ENCODE measurements at regions not wholly inside any gene's neighbourhood (a gene's known extent, or its start where the extent isn't known, plus 50 kb on each side); places are given as distances from the start of the nearest gene placed in this dataset.

DNA sequence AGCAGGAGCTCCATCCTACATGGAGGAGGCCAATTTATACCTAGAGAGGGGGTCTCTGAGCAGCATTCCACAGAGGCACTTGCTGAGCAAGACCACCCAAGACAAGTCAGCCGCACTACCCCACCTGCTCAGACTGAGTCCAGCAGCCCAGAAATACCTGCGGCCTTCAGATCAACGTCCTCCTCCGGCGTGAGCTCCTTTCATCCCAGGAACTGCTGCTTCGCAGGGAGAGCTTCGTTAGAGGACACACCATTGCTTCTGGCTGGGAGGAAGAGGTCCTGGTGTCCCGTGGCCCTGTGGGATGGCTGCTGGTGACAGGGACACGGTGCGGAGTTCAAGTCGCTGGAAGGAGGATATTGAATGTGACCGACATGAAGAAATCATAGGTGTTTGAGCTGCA lies 216.9 kb upstream of the PPP2R2D start:
- DNase-seq (ENCODE audit: low spot score) (no peak), ATAC-seq (ENCODE audit: insufficient number of reproducible peaks, low FRiP score, low read depth) (no peak)
- Histone ChIP-seq H3K27me3 (replicated peaks; ENCODE audit: insufficient read depth) (no peaks in the 10 kb centered on the region), H3K4me1 (ENCODE audit: control insufficient read depth in 1 of 2, low read depth in 2 of 2) (no peaks in the 10 kb centered on the region), H3K9me3 (no peaks in the 10 kb centered on the region), H3K36me3 (no peaks in the 10 kb centered on the region), H3K4me3 (no peak overlapping the region), H3K27ac (no peak overlapping the region)
- TF ChIP-seq, protein P1, sequence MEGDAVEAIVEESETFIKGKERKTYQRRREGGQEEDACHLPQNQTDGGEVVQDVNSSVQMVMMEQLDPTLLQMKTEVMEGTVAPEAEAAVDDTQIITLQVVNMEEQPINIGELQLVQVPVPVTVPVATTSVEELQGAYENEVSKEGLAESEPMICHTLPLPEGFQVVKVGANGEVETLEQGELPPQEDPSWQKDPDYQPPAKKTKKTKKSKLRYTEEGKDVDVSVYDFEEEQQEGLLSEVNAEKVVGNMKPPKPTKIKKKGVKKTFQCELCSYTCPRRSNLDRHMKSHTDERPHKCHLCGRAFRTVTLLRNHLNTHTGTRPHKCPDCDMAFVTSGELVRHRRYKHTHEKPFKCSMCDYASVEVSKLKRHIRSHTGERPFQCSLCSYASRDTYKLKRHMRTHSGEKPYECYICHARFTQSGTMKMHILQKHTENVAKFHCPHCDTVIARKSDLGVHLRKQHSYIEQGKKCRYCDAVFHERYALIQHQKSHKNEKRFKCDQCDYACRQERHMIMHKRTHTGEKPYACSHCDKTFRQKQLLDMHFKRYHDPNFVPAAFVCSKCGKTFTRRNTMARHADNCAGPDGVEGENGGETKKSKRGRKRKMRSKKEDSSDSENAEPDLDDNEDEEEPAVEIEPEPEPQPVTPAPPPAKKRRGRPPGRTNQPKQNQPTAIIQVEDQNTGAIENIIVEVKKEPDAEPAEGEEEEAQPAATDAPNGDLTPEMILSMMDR (IDR thresholded peaks at IDR 0.05): no peak

DNA sequence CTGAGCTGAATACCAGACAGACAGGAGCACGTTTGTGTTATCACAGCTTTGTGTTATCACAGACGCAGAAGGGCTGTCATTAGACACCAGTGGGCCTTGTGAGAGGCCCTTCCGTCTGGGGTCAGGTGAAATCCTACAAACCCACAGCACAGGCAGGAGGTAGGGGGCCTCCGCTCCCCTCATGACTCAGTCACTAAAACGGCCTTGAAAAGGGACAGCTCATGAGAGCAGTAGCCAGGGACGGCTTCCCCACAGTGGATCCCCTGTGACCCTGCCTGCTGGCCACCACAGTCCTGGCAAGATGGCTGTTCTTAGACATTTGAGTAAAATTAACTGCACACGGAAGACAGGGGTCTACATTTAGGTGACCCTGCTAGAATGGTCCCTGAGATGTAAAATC lies 215.8 kb upstream of the PPP2R2D start:
- H3K36me3 ChIP-seq: no peaks in the 10 kb centered on the region
- TF ChIP-seq, protein P1 (IDR thresholded peaks at IDR 0.05): no peak
- H3K4me1 ChIP-seq (ENCODE audit: control insufficient read depth in 1 of 2, low read depth in 2 of 2): no peaks in the 10 kb centered on the region
- H3K4me3 ChIP-seq: no peak overlapping the region
- H3K9me3 ChIP-seq: no peaks in the 10 kb centered on the region
- ATAC-seq (ENCODE audit: insufficient number of reproducible peaks, low FRiP score, low read depth) (no peak), DNase-seq (ENCODE audit: low spot score) (no peak)
- H3K27ac ChIP-seq: no peak overlapping the region
- H3K27me3 ChIP-seq (replicated peaks; ENCODE audit: insufficient read depth): no peaks in the 10 kb centered on the region

DNA sequence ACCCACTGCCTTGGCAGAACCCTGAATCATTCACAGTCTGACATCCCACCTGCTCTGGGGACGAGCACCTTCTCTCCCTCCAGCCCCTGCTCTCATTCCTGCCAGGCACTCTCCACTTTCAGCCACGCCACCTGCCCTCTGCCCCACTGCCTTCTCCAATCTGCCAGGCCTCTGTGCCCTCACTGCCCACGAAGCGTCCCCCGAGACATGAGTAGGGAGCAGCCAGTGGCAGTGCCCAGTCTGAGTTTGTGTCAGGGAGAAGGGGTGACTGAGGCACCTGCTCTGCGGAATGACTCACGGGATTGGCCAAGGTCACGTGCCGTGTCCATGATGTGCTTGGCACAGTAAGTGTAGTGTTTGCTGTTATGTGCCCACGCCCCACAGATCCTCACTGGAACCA lies 215.2 kb upstream of the PPP2R2D start:
- no peak overlapping the region for H3K27ac ChIP-seq
- no peaks in the 10 kb centered on the region for H3K36me3 ChIP-seq
- TF ChIP-seq, protein P1 (IDR thresholded peaks at IDR 0.05): no peak
- ATAC-seq (ENCODE audit: insufficient number of reproducible peaks, low FRiP score, low read depth): no peak
- no peak for DNase-seq (ENCODE audit: low spot score)
- no peaks in the 10 kb centered on the region for H3K4me1 ChIP-seq (ENCODE audit: control insufficient read depth in 1 of 2, low read depth in 2 of 2)
- H3K27me3 ChIP-seq (replicated peaks; ENCODE audit: insufficient read depth): no peaks in the 10 kb centered on the region
- H3K9me3 ChIP-seq: no peaks in the 10 kb centered on the region
- no peak overlapping the region for H3K4me3 ChIP-seq

DNA sequence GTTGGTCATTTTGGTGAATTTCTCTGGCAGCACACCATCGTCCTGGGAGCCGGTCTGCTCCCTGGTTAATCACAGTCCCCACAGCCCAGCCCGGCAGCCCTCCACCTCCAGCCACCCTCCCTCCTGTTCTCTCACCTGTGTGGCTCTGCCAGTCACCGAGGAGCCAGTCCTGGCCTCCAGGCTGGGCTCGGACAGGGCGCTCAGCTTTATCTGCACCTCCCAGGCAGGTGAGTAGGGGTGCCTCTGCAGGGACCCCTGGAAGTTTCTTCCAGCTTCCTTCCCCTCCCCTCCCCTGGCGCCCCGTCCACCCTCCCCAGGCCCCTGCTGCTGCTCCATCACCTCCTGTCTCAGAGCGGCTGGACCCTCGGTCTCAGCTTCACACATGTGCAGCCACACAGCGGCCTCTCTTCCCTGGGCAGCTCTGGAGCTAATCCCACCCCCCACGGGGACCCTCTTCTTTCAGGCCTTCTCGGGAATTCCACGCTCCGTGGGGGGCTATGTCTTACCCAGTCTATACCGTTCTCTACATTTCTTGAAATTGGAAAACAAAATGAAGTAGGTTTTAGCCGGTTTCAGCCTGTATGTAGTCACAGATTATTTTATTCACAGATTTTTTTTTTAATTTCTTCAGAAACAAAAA lies 213.9 kb upstream of the PPP2R2D start:
- H3K36me3 ChIP-seq: no peaks in the 10 kb centered on the region
- H3K4me3 ChIP-seq: no peak overlapping the region
- H3K27me3 ChIP-seq (replicated peaks; ENCODE audit: insufficient read depth): no peaks in the 10 kb centered on the region
- DNase-seq (ENCODE audit: low spot score) (no peak), ATAC-seq (ENCODE audit: insufficient number of reproducible peaks, low FRiP score, low read depth) (no peak)
- no peaks in the 10 kb centered on the region for H3K9me3 ChIP-seq
- no peak overlapping the region for H3K27ac ChIP-seq
- TF ChIP-seq, protein P1 (IDR thresholded peaks at IDR 0.05): no peak
- no peaks in the 10 kb centered on the region for H3K4me1 ChIP-seq (ENCODE audit: control insufficient read depth in 1 of 2, low read depth in 2 of 2)

DNA sequence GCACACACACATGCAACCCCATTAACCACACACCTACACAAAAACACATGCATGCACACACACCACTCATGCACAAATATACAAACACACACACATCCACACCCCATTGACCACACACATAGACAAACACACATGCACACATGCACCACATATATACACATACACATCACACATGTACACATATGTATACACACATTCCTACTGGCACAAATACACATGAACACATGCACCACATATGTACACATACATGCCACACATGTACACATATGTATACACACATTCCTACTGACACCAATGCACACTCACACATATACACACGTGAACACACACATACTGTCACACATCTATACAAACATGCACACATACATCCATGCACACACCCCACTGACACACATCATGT lies 212.5 kb upstream of the PPP2R2D start:
- ATAC-seq (ENCODE audit: insufficient number of reproducible peaks, low FRiP score, low read depth): no peak
- Histone ChIP-seq H3K27ac (no peak overlapping the region), H3K4me3 (no peak overlapping the region), H3K4me1 (ENCODE audit: control insufficient read depth in 1 of 2, low read depth in 2 of 2) (no peaks in the 10 kb centered on the region), H3K9me3 (no peaks in the 10 kb centered on the region), H3K27me3 (replicated peaks; ENCODE audit: insufficient read depth) (no peaks in the 10 kb centered on the region), H3K36me3 (no peaks in the 10 kb centered on the region)
- TF ChIP-seq, protein P1 (IDR thresholded peaks at IDR 0.05): no peak
- DNase-seq (ENCODE audit: low spot score): no peak

Measured in thoracic aorta (tissue), 2 donors.